Urothelium cell line (cell line): ENCODE measurements at regions not wholly inside any gene's neighbourhood (a gene's known extent, or its start where the extent isn't known, plus 50 kb on each side); places are given as distances from the start of the nearest gene placed in this dataset.
A peak's percentile ranks its signal among the peaks of the same experiment; 100 is the strongest.
"Not testable (repeated sequence)": the region's sequence is repeated elsewhere in the genome, so short reads cannot be mapped to it uniquely, and the experiment has no call there.

Experiments
- DNase-seq: peaks from one replicate; pipeline ENCODE4 v3.0.0; 2011; ENCODE audit warnings: low spot score, mixed read lengths
- FAIRE-seq: peaks from 2 replicates; lab custom pipeline; 2011; peaks lifted over from hg19 to GRCh38; lab: Jason Lieb, UNC

- DNase-seq (no peak), FAIRE-seq (no peak)
These were observed 120.9 kb upstream of the ZBTB40 start for GRCh38 chr1:22330760-22331119.

GRCh38 chr1:22331618-22332423 is 119.8 kb upstream of the ZBTB40 start:
- DNase-seq, result peak; percentile 37
- peak; percentile 17 for FAIRE-seq

- FAIRE-seq, result no peak
- DNase-seq, result no peak
These were observed 119.3 kb upstream of the ZBTB40 start for GRCh38 chr1:22332424-22332717.

GRCh38 chr1:22332795-22333499 is 118.7 kb upstream of the ZBTB40 start:
- FAIRE-seq (no peak), DNase-seq (peak; percentile 72)

DNA sequence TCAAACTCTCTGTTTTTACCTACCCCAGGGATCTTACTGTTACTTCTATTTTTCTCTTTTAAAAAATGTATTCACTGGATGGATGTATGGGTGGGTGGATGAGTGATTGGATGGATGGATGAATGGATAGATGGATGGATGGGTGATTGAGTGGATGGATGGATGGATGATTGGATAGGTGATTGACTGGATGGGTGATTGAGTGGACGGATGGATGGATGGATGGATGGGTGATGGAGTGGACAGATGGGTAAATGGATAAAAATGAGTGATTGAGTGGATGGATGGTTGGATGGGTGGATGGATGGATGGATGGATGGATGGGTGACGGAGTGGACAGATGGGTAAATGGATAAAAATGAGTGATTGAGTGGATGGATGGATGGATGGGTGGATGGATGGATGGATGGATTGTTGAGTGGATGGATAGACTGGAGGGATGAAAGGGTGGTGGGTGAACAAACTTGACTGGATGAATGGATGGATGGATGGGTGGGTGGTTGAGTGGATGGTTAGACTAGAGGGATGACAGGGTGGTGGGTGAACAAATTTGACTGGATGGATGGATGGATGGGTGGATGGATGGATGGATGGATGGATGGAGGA is 118.0 kb upstream of the ZBTB40 start:
- peak; percentile 73 for FAIRE-seq
- no peak for DNase-seq

- FAIRE-seq (peak; percentile 9), DNase-seq (no peak)
These were observed 116.6 kb upstream of the ZBTB40 start for GRCh38 chr1:22334860-22335550.

DNA sequence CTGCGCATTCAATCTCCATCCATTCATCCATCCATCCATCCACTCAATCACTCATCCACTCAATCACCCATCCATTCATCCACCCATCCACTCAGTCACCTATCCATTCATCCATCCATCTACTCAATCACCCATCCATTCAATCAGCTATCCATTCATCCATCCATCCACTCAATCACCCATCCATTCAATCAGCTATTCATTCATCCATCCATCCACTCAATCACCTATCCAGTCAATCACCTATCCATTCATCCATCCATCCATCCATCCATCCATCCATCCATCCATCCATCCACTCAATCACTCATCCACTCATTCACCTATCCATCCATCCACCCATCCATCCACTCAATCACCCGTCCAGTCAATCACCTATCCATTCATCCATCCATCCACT is 115.4 kb upstream of the ZBTB40 start:
- FAIRE-seq, DNase-seq: not testable (repeated sequence)

- DNase-seq, result not testable (repeated sequence)
- FAIRE-seq, result peak; percentile 40
These were observed 114.7 kb upstream of the ZBTB40 start for GRCh38 chr1:22336696-22337545.

- FAIRE-seq (no peak), DNase-seq (no peak)
These were observed 113.4 kb upstream of the ZBTB40 start for GRCh38 chr1:22338071-22338765.

DNA sequence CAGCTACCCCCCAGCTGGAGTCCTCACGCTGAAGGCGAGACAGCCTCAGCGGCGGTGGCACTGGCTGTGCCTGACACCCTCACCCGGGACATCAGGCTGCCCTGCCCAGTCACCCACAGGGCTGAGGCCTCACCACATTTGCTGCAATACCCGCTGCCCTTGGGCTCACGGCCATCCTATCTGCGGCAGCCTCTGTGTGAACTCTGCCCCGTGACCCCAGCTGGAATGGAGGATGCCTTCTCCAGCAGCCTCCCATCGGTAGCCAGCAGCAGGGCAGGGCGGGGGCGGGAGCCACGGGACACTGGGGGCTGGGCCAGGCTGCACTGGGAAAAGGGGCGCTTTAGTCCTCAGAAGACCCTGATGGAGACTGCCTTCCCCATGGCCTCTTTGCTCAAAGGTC is 112.4 kb upstream of the ZBTB40 start:
- FAIRE-seq (no peak), DNase-seq (no peak)

DNA sequence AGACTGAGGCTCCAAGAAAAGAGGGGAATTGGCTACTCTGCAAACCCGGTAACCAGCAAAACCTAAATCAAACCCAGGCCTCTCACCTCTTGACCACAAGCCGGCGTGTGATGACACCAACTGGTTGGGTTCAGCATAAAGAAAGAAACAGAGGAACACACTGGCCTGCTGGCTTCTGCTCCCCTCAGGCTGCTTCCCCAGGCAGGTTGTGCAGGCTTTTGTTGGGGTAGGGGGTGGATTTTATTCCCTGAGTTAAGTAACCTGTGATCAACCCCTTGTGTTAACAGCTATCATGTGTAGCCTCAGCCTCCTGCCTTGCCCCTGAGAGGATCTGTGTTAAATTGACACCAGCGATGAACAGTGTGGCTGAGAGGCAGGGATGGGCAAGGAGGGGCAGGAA is 111.6 kb upstream of the ZBTB40 start:
- DNase-seq, result no peak
- no peak for FAIRE-seq

- no peak for FAIRE-seq
- DNase-seq, result no peak
These were observed 110.8 kb upstream of the ZBTB40 start for GRCh38 chr1:22340873-22341272.

- FAIRE-seq (no peak), DNase-seq (peak; percentile 50)
These were observed 109.7 kb upstream of the ZBTB40 start for GRCh38 chr1:22341791-22342605.

GRCh38 chr1:22342734-22343191 is 108.9 kb upstream of the ZBTB40 start:
- DNase-seq, result no peak
- no peak for FAIRE-seq

DNA sequence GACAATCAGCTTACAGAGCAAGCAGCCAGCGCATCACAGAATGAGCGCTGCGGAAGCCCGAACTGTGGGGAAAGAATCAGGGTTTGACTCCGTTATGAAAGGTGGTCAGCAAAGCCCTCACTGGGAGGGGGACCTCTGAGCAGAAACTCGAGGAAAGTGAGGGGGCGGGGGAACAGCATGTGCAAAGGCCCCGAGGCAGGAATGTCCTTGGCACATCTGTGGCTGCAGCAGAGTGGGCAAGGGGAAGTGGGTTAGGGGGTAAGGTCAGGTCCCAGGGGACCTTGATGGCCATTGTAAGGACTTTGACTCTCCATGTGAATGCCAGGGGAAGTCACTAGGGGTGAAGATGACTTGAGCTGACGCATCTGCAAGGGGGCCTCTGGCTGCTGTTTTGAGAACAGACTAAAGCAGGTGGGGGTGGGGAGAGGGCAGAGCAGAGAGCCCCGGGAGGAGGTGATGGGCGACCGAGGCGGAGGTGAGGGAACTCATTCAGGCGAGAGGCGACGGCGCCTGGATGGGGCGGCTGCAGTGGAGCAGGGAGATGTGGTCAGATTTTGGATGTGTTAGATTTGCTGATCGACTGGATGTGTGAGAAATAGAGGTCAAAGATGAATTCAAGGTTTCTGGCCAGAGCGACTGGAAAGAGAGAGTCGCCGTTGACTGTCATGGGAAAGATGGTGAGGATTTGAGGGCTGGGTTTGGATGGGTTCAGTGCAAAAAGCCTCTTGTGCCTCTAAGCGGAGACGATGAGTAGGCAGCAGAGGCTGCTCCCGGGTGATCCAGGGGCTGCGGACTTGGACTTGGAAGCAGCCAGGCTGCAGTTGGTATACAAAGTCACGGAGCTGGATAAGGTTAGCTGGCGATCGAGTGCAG is 108.0 kb upstream of the ZBTB40 start:
- FAIRE-seq (no peak), DNase-seq (no peak)

DNA sequence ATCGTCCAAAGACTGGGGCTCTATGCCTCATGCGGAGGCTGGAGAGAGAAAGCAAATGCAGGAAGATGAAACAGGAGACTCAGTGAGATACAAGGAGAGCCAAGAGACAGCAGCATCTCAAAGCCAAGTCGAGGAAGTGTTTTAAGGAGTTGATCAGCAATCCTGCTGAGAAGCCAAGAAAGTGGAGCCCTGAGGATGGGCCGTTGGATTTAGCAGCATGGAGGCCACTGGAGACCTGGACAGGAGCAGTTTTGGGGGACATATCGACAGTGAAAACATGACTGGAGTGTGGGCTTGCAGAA is 107.4 kb upstream of the ZBTB40 start:
- DNase-seq (no peak), FAIRE-seq (no peak)

DNA sequence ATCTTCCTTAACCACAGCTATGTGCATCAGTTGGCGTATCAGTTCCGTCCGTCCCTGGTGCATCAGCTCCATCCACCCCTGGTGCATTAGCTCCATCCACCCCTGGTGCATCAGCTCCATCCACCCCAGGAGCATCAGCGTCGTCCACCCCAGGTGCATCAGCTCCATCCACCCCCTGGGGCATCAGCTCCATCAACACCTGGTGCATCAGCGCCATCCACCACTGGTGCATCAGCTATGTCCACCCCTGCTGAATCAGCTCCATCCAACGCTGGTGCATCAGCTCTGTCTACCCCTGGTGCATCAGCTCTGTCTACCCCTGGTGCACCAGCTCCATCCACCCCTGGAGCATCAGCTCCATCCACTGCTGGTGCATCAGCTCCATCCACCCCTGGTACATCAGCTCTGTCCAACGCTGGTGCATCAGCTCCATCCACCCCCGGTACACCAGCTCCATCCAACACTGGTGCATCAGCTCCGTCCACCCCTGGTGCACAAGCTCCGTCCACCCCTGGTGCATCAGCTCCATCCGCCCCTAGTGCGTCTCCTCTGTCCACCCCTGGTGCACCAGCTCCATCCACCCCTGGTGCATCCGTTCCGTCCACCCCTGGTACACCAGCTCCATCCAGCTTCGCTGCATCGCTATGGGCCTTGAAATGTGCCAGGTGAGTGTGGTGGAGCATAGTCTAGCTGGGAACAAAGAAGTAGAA is 106.6 kb upstream of the ZBTB40 start:
- DNase-seq (no peak), FAIRE-seq (peak; percentile 35)
